Right renal pelvis (tissue), 4 donors: ENCODE measurements at regions not wholly inside any gene's neighbourhood (a gene's known extent, or its start where the extent isn't known, plus 50 kb on each side); places are given as distances from the start of the nearest gene placed in this dataset.

Experiments used
- DNase-seq, 4 donors: peaks; one replicate each; pipeline ENCODE4 v3.0.0-alpha.2; 2013; ENCODE audit warnings: low read depth in 4 of 4, low spot score in 3 of 4, missing footprints in 1 of 4

DNA sequence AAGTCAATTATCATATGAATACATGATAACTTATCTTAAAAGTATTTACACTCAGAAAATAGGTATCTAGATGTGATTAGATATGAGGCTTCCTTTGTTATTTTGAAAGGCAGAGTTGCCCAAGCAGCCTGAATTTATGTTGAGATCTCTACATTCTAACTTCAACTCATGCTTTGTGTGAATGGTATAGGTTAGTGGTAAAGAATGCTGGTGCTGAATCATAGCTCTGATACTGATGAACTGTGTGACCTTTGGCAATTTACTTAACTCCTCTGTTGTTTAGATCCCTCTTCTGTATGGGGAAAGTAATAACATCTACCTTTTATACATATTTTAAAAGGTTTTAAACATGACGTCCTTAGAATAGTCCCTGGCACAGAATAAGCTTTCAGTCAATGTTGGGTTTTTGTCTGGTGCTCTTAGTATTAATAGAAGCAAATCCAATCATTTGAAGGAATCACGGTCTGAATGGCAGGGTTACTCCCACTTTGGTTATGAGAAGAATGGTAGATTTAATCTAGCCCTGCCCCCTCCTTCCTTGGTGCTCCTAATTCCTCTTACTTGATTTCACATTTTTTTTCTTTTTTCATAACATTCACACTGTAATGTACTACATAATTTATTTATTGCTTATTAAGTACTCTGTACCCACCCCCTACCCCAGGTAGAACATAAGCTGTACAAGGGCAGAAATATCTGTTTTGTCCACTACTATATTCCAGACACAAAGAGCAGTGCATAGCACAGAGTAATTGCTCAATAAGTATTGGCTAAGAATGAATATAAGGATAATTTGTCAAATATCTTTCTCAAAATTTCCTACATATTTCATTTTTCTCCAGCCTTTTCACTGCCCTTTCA lies 203.3 kb upstream of the KRR1 start:
- no peak for DNase-seq

GRCh38 chr12:75713434-75713833 lies 202.0 kb upstream of the KRR1 start:
- no peak for DNase-seq

- no peak for DNase-seq
Observed at GRCh38 chr12:75712223-75712622, 200.8 kb upstream of the KRR1 start.

DNA sequence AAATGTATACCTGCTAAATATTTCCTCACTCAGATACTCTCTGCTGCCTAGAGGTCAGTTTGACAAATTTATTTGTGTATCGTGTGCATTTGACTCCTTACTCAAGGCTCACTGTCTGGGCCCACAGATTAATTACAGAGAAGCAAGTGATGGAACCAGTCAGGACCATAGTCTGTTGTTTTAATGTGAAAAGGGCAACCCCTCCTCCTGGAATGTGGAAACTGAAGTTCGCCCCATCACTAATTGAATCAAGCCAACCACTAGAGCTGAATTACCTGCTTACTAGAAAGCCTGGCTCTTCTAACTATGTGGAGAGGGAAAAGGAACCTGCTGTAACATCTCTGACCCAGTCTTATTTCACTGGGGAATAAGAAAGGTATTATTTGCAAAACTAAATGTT lies 199.9 kb upstream of the KRR1 start:
- DNase-seq: no peak

GRCh38 chr12:75710361-75711069 lies 199.1 kb upstream of the KRR1 start:
- no peak for DNase-seq

DNA sequence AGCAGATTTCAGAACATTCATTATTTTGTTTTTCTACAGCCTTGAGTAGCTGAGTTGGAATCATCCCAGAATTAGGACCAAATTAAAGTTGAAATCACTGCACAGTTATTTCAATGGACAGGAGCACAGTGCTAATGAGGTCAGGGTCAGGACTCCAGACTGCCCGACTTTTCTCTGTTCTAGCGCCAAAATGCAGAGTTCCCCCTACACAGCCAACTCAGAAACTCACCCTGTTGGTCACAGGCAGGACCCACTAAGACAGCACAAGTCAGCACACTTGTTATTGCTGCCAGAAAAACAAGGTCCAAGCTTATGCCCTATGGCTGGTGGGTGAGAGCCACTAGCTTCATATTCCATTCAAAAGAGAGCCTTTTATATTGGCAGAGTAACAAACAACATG lies 198.1 kb upstream of the KRR1 start:
- DNase-seq: no peak

DNA sequence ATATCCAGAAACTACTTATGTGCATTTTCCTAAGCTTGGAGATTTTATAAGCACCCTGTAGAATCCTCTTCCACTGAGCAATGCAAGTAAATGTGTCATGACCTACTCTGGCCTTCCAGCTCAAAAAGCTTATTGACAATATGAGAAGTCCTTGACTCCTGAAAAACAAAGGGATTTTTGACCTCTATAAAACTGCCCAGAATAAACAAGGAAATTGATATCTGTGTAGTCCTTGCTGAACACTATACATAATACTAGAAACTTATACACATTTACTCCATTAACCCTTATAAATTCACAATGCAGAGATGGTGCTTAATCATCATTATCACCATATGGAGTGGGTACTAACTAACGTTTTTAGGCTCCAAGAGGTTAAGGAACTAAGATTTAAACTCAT lies 197.4 kb upstream of the KRR1 start:
- DNase-seq: no peak

- no peak for DNase-seq
Observed at GRCh38 chr12:75707983-75708382, 196.6 kb upstream of the KRR1 start.

DNA sequence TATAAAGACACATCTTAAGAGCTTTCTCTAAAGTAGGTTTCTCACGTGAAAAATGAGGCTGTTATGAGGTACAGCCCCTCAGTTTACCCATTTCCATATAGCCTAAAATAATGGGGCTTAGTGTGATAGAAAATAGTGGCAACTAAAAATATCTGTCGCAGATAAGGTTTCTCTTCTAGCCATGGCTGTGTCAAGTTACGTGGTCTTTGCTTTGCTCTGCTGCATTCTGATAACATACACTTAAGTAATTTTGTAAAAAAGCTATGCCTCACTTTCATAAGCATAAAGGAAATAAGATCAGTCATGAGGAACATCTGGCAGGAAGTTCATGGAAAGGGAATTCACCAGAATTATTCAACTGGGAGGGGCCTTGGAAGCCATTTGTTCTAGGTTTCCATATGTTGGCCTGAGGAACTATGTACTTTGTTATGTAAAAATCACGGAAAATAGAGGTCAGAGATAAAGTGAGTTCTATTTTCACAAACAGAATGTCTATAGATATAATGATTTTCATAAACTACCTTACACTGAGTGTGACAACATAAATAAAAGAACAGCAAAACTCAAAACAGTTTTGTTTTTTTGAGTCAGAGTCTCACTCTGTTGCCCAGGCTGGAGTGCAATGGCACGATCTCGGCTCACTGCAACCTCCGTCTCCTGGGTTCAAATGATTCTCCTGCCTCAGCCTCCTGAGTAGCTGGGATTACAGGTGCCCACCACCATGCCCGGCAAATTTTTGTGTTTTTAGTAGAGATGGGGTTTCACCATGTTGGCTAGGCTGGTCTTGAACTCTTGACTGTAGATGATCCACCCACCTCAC lies 195.6 kb upstream of the KRR1 start:
- no peak for DNase-seq

GRCh38 chr12:75705749-75706711 lies 194.6 kb upstream of the KRR1 start:
- DNase-seq: peak; percentile 56 to 77 (median 70)

DNA sequence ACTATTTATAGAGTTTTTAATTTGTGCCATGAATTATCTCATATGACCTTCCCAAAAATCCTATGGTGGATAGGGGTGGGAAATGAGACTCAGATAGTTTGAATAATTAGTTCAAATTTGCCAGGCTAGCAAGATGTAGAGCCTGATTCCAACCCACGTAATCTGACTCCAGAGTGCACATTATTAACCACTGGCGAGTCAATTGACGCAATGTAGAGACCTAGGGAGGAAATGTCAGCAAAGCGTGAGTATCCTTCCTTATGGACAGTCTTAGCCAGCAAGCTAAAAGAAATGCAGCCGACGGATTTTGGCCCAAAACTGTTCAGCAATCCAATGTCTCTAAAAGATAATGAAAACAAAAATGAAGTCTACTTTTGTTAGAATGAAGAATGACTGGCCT lies 193.3 kb upstream of the KRR1 start:
- no peak for DNase-seq

GRCh38 chr12:75704208-75704607 lies 192.8 kb upstream of the KRR1 start:
- DNase-seq: no peak

DNA sequence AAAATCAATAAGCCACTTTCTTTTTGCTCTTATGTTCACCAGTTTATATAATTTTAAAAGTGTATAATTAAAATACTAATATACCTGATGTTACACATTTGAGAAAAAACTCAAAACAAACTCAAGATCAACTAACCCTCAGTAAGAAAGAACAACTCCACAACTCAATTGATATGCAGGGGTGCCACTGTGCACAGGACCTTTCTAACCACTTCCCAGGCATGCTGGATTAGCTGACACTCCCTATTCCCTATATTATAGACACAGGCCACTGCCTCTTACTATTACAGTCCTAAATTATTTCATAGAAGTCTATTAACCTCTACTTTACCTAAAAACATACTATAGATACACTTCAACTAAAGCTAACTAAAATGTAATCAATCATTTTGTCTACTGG lies 191.7 kb upstream of the KRR1 start:
- no peak for DNase-seq

DNA sequence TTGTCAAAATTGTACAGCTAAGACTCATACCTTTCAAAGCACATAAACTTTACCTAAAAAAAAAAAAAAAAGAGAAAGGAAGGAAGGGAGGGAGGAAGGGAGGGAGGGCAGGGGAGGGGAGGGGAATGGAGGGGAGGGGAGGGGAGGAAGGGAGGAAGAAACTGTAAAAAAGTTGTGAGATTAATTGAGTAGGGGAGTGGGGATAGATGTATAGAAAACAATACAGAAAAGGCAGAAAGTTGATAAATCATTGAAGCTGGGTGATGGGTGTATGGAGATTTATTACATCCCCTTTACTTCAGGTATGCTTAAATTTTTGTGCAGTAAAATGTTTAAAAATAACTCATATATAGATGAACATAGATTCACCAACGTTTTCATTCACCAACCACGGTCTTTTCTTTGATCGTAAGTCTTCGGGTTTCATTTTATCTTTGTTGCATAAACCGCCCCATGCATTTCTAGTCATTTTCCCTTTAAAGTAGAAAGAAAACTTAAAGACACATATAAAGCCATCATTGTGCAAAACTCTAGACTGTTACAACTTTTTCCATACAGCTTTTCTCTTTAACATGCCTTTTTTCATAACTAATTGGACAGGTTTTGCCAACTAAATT lies 191.2 kb upstream of the KRR1 start:
- DNase-seq: no peak

GRCh38 chr12:75701859-75702258 lies 190.4 kb upstream of the KRR1 start:
- DNase-seq: no peak

- no peak for DNase-seq
Observed at GRCh38 chr12:75699728-75700496, 188.5 kb upstream of the KRR1 start.

DNA sequence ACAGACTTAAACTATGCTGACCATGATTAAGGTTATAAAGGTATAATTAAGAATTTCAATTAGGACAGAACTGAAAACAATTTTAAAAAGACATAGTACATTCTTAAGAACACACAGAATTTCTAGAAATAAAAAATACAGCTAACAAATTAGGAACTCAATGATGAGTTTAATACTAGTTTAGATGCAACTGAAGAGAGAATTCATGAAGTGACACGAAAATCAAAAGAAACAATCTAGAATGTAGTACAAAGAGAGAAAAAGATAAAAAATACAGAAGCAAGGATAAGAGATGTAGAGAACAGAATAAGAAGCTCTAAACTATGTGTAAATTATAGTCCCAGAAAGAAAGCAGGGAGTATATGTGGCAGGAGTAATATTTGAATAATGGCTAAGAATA lies 187.8 kb upstream of the KRR1 start:
- DNase-seq: no peak

DNA sequence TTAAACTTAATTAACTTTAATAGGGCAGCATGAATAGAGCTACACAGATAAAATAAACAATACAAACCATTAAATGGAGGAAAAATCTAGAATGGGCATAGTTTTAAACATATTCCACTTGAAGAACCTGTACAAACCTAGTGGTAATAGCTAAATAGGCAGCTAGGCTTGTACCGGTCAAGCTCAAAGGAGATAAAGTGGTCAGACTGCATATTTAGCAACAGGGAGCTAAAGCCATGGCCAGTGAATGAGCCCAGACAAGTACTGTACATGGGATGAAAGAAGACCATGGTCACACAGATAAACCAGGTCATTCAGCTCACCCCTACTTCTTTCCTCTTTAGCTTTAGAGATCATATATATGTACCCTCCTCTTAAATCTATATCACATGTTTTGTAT lies 186.6 kb upstream of the KRR1 start:
- DNase-seq: no peak

- DNase-seq: no peak
Observed at GRCh38 chr12:75695926-75696325, 184.5 kb upstream of the KRR1 start.
